ENCODE measurements at regions not wholly inside any gene's neighbourhood (a gene's known extent, or its start where the extent isn't known, plus 50 kb on each side); places are given as distances from the start of the nearest gene placed in this dataset.

DNA sequence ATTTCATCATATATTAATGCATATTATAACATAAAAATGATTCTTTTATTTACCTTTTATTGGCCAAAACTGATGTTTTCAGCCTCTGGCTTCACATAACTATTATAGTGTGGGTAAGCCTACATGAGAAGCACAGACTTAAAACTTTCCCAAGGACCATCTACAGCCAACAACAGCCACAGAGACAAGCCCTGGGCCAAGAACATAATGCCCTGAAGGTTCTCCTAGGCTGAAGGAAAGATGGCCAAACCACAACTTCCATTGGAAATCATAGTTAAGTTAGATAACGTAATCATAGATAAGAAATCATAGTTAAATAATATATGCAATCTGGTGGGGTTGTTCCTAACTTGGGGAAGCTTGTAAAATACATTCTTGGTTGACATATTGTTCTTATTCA lies 280.0 kb upstream of the EMCN start:
- no peak overlapping the region for H3K27ac ChIP-seq (replicated peaks in 1 of 4)
- H3K36me3 ChIP-seq: no peaks in the 10 kb centered on the region

DNA sequence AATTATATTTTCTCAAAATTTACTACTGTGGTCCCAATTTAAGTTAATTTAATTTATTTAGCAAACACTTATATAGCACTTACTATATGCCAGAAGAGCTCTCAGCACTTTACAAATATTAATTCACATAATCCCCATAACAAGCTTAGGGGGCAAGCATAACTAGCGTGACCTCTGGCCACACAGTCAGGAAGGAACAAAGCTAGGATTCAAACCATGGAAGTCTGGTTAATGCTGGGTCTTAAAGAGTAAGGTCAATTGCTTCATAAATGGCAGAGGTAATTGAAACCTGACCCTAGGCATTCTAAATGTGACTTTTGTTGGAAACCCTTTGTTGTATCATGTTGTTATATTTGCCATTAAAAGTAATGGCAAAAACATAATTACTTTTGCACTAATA lies 279.5 kb upstream of the EMCN start:
- Histone ChIP-seq H3K27me3 (no peaks in the 10 kb centered on the region), H3K4me3 (no peak overlapping the region), H3K27ac (replicated peaks in 1 of 4) (no peak overlapping the region), H3K36me3 (no peaks in the 10 kb centered on the region), H3K4me1 (no peaks in the 10 kb centered on the region), H3K9me3 (no peaks in the 10 kb centered on the region)
- 90% methylated on average over 1 of the region's 1 CpG for WGBS
- TF ChIP-seq POLR2AphosphoS5 (IDR thresholded peaks at IDR 0.05) (no peak), POLR2A (IDR thresholded peaks at IDR 0.05; ENCODE audit: low read depth) (no peak), EP300 (IDR thresholded peaks at IDR 0.05) (no peak)
- TF ChIP-seq, protein P1, sequence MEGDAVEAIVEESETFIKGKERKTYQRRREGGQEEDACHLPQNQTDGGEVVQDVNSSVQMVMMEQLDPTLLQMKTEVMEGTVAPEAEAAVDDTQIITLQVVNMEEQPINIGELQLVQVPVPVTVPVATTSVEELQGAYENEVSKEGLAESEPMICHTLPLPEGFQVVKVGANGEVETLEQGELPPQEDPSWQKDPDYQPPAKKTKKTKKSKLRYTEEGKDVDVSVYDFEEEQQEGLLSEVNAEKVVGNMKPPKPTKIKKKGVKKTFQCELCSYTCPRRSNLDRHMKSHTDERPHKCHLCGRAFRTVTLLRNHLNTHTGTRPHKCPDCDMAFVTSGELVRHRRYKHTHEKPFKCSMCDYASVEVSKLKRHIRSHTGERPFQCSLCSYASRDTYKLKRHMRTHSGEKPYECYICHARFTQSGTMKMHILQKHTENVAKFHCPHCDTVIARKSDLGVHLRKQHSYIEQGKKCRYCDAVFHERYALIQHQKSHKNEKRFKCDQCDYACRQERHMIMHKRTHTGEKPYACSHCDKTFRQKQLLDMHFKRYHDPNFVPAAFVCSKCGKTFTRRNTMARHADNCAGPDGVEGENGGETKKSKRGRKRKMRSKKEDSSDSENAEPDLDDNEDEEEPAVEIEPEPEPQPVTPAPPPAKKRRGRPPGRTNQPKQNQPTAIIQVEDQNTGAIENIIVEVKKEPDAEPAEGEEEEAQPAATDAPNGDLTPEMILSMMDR (IDR thresholded peaks at IDR 0.05): no peak
- intact Hi-C loops (cut with DNase I): no loop called here
- no peak for DNase-seq (ENCODE audit: extremely low spot score)

More for the DNA sequence above, 280.0 kb upstream of the EMCN start:
- Histone ChIP-seq H3K4me1 (no peaks in the 10 kb centered on the region), H3K4me3 (no peak overlapping the region), H3K27me3 (no peaks in the 10 kb centered on the region), H3K9me3 (no peaks in the 10 kb centered on the region)
- intact Hi-C loops (cut with DNase I): no loop called here
- no peak for DNase-seq (ENCODE audit: extremely low spot score)
- TF ChIP-seq POLR2A (IDR thresholded peaks at IDR 0.05; ENCODE audit: low read depth): no peak
- no peak for TF ChIP-seq POLR2AphosphoS5 (IDR thresholded peaks at IDR 0.05)
- TF ChIP-seq EP300 (IDR thresholded peaks at IDR 0.05): no peak
- TF ChIP-seq, protein P1 (IDR thresholded peaks at IDR 0.05): no peak
- 3% methylated on average over 1 of the region's 1 CpG for WGBS

DNA sequence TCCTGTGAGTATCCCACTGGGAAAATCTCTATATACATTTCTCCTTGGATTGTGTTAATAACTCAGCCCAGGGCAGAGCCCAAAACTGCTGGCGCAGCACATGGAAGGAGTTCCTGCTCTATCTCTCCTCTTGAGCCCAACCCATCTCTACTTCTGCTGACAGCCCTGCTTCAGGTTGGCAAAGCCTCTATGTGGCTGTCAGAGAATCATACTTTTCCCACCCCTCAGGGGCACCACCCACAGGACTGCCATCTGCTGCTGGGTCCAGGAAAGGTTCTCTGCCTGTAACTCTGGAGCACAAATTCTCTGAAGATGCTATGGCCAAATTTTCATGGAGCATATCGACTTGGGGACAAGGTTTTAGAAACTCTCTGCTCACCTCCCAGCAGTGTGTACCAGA lies 278.5 kb upstream of the EMCN start:
- H3K27me3 ChIP-seq: no peaks in the 10 kb centered on the region
- DNase-seq (ENCODE audit: extremely low spot score): no peak
- H3K4me3 ChIP-seq: no peak overlapping the region
- intact Hi-C loops (cut with DNase I): no loop called here
- no peaks in the 10 kb centered on the region for H3K36me3 ChIP-seq
- H3K27ac ChIP-seq (replicated peaks in 1 of 4): no peak overlapping the region
- no peaks in the 10 kb centered on the region for H3K4me1 ChIP-seq
- no peak for TF ChIP-seq POLR2AphosphoS5 (IDR thresholded peaks at IDR 0.05)
- TF ChIP-seq, protein P1 (IDR thresholded peaks at IDR 0.05): no peak
- TF ChIP-seq EP300 (IDR thresholded peaks at IDR 0.05): no peak
- no peak for TF ChIP-seq POLR2A (IDR thresholded peaks at IDR 0.05; ENCODE audit: low read depth)
- H3K9me3 ChIP-seq: no peaks in the 10 kb centered on the region
- WGBS: 84% methylated on average over 2 of the region's 2 CpGs

DNA sequence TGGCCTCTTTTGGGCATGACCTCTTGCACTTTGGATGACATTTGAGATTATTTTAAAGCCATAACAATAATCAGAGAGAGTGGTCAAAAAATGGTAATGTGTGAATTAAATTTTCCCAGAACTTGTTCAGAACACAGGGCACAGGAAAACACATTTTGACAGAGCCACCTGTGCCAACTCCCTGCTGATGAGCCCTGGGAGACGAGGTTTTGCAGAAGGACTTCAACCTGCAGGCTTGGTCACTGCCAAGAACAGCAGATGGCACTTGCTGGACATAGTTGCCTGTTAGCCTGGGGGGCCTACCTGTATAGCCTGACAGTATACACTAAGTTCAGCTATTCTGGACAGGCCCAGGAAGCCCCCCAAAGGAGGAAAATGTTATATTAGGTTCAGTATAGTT lies 277.8 kb upstream of the EMCN start:
- WGBS: 80% methylated on average over 1 of the region's 1 CpG

More for the DNA sequence above, 277.8 kb upstream of the EMCN start:
- Histone ChIP-seq H3K27ac (replicated peaks in 1 of 4) (no peak overlapping the region), H3K4me1 (no peaks in the 10 kb centered on the region), H3K27me3 (no peaks in the 10 kb centered on the region), H3K9me3 (no peaks in the 10 kb centered on the region), H3K36me3 (no peaks in the 10 kb centered on the region), H3K4me3 (no peak overlapping the region)
- TF ChIP-seq EP300 (IDR thresholded peaks at IDR 0.05) (no peak), POLR2AphosphoS5 (IDR thresholded peaks at IDR 0.05) (no peak), POLR2A (IDR thresholded peaks at IDR 0.05; ENCODE audit: low read depth) (no peak)
- TF ChIP-seq, protein P1 (IDR thresholded peaks at IDR 0.05): no peak
- intact Hi-C loops (cut with DNase I): no loop called here
- no peak for DNase-seq (ENCODE audit: extremely low spot score)

All from esophagus muscularis mucosa (tissue), 4 donors.